ENCODE measurements at regions not wholly inside any gene's neighbourhood (a gene's known extent, or its start where the extent isn't known, plus 50 kb on each side); places are given as distances from the start of the nearest gene placed in this dataset.

DNA sequence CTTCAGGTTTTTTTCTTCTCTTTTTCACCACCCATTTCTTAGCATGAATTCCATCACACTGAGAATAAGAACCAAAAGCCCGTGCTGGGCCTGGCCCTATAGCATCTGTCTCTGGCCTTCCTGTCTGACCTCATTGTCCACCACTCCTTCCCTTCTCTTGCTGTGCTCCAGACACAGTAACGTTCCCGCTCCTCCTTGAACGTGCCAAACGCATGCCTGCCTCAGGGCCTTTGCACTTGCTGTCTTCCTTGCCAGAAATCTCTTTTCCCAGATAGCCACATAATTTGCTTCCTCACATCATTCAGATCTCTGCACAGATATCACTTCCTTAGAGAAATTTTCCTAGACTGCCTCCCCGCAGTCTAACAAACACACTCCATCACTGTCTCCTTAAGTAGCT is 119.6 kb upstream of the CPSF6 start:
- TF ChIP-seq, protein P1, sequence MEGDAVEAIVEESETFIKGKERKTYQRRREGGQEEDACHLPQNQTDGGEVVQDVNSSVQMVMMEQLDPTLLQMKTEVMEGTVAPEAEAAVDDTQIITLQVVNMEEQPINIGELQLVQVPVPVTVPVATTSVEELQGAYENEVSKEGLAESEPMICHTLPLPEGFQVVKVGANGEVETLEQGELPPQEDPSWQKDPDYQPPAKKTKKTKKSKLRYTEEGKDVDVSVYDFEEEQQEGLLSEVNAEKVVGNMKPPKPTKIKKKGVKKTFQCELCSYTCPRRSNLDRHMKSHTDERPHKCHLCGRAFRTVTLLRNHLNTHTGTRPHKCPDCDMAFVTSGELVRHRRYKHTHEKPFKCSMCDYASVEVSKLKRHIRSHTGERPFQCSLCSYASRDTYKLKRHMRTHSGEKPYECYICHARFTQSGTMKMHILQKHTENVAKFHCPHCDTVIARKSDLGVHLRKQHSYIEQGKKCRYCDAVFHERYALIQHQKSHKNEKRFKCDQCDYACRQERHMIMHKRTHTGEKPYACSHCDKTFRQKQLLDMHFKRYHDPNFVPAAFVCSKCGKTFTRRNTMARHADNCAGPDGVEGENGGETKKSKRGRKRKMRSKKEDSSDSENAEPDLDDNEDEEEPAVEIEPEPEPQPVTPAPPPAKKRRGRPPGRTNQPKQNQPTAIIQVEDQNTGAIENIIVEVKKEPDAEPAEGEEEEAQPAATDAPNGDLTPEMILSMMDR (IDR thresholded peaks at IDR 0.05): no peak
- no peak for TF ChIP-seq POLR2AphosphoS5 (IDR thresholded peaks at IDR 0.05)
- TF ChIP-seq POLR2A (IDR thresholded peaks at IDR 0.05): no peak
